Parathyroid adenoma (tissue), 2 donors: ENCODE measurements at regions not wholly inside any gene's neighbourhood (a gene's known extent, or its start where the extent isn't known, plus 50 kb on each side); places are given as distances from the start of the nearest gene placed in this dataset.

Experiments used
- H2AFZ ChIP-seq: fragments of 300-600 bp; sonication (generic); one replicate; pipeline ENCODE4 v1.7.0; 2017; ENCODE audit warnings: antibody characterized with exemption, mild to moderate bottlenecking
- H3K27ac ChIP-seq: fragments of 300-600 bp; sonication (generic); one replicate; pipeline ENCODE4 v1.7.0; 2017
- H3K27me3 ChIP-seq: fragments of 300-600 bp; sonication (generic); one replicate; pipeline ENCODE4 v1.7.0; 2017; ENCODE audit warnings: low read length; ENCODE audit not compliant: control insufficient read depth, insufficient read depth
- H3K36me3 ChIP-seq: fragments of 300-600 bp; sonication (generic); one replicate; pipeline ENCODE4 v1.7.0; 2017; ENCODE audit warnings: low read length; ENCODE audit not compliant: control insufficient read depth, insufficient read depth
- H3K4me1 ChIP-seq: fragments of 300-600 bp; sonication (generic); one replicate; pipeline ENCODE4 v1.7.0; 2017; ENCODE audit warnings: control low read depth
- H3K4me2 ChIP-seq: fragments of 300-600 bp; sonication (generic); one replicate; pipeline ENCODE4 v1.7.0; 2017; ENCODE audit warnings: low read length
- H3K4me3 ChIP-seq: fragments of 300-600 bp; sonication (generic); one replicate; pipeline ENCODE4 v1.7.0; 2017; ENCODE audit warnings: low read depth, low read length
- H3K79me2 ChIP-seq: fragments of 300-600 bp; sonication (generic); one replicate; pipeline ENCODE4 v1.7.0; 2017; ENCODE audit warnings: control low read depth
- H3K9ac ChIP-seq: fragments of 300-600 bp; sonication (generic); one replicate; pipeline ENCODE4 v1.7.0; 2017; ENCODE audit warnings: mild to moderate bottlenecking
- H3K9me3 ChIP-seq: fragments of 300-600 bp; sonication (generic); one replicate; pipeline ENCODE4 v1.7.0; 2017; ENCODE audit warnings: low read length; ENCODE audit not compliant: control insufficient read depth
- TF ChIP-seq, protein P1 (sequence below): fragments of 300-600 bp; sonication (generic); IDR thresholded peaks from one replicate; pipeline ENCODE4 v1.7.0; 2017; ENCODE audit warnings: antibody characterized with exemption, mild to moderate bottlenecking
- donor health status: primary hyperparathyroidism.

GRCh38 chr1:173415490-173415889, 61.6 kb upstream of the PRDX6 start:
- Histone ChIP-seq H3K4me2 (no peak overlapping the region), H3K9ac (no peak overlapping the region), H3K27ac (no peak overlapping the region), H2AFZ (no peak overlapping the region), H3K4me1 (no peaks in the 10 kb centered on the region), H3K36me3 (no peaks in the 10 kb centered on the region), H3K4me3 (no peak overlapping the region), H3K9me3 (no peaks in the 10 kb centered on the region), H3K27me3 (no peaks in the 10 kb centered on the region), H3K79me2 (no peaks in the 10 kb centered on the region)
- TF ChIP-seq, protein P1, sequence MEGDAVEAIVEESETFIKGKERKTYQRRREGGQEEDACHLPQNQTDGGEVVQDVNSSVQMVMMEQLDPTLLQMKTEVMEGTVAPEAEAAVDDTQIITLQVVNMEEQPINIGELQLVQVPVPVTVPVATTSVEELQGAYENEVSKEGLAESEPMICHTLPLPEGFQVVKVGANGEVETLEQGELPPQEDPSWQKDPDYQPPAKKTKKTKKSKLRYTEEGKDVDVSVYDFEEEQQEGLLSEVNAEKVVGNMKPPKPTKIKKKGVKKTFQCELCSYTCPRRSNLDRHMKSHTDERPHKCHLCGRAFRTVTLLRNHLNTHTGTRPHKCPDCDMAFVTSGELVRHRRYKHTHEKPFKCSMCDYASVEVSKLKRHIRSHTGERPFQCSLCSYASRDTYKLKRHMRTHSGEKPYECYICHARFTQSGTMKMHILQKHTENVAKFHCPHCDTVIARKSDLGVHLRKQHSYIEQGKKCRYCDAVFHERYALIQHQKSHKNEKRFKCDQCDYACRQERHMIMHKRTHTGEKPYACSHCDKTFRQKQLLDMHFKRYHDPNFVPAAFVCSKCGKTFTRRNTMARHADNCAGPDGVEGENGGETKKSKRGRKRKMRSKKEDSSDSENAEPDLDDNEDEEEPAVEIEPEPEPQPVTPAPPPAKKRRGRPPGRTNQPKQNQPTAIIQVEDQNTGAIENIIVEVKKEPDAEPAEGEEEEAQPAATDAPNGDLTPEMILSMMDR: no peak

- no peak overlapping the region for H3K9ac ChIP-seq
- H3K36me3 ChIP-seq: no peaks in the 10 kb centered on the region
- no peaks in the 10 kb centered on the region for H3K27me3 ChIP-seq
- no peaks in the 10 kb centered on the region for H3K9me3 ChIP-seq
- no peak overlapping the region for H2AFZ ChIP-seq
- no peak overlapping the region for H3K4me2 ChIP-seq
- no peak overlapping the region for H3K4me3 ChIP-seq
- TF ChIP-seq, protein P1: no peak
- no peak overlapping the region for H3K27ac ChIP-seq
- H3K4me1 ChIP-seq: no peaks in the 10 kb centered on the region
- no peaks in the 10 kb centered on the region for H3K79me2 ChIP-seq
These were observed 61.2 kb upstream of the PRDX6 start for GRCh38 chr1:173415905-173416450.

- TF ChIP-seq, protein P1: no peak
- Histone ChIP-seq H3K4me2 (no peak overlapping the region), H3K9ac (no peak overlapping the region), H3K79me2 (no peaks in the 10 kb centered on the region), H3K4me1 (no peaks in the 10 kb centered on the region), H3K36me3 (no peaks in the 10 kb centered on the region), H3K9me3 (no peaks in the 10 kb centered on the region), H3K27me3 (no peaks in the 10 kb centered on the region), H3K27ac (no peak overlapping the region), H2AFZ (no peak overlapping the region), H3K4me3 (no peak overlapping the region)
These were observed 59.6 kb upstream of the PRDX6 start for GRCh38 chr1:173417563-173417962.

DNA sequence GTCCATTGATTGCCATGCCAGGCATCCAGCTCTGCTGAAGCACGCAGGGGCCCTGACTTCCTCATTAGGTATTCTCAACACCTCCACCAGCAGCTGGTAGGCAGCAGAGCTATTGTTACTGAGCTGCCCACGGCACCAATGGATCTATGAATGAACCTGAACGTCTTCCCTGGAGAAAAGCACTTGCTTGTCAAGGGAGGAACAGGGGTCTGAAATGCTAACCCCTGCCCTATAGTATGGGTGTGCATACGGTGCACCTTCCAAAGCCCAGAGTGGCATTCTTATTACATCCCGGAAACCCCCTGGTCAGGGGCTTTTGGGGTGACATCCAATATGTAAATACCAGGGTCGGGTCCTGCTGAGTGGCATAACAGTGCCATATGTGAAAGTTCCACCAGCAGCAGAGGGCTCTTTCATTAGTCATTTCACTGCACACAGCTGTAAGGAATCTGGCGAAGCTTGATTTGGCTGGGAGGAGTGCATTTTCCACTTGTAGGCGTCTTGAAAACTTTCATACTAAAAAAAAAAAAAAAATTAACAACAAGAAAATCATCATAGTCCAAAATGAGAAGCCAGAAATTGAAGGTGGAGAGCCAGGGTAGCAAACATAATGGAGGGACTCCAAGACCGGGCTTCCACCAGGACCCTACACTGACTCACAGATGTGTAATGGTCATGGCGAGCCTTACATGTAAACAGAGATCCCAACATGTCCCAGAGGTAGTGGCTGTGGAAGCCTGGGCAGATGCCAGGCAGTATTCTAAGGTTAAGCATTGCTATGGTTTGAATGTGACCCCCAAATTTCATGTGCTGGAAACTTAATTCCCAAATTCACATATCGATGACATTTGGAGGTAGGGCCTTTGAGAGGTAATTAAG, 58.8 kb upstream of the PRDX6 start:
- TF ChIP-seq, protein P1: no peak
- H2AFZ ChIP-seq: no peak overlapping the region
- H3K79me2 ChIP-seq: no peaks in the 10 kb centered on the region
- no peak overlapping the region for H3K4me2 ChIP-seq
- H3K27me3 ChIP-seq: no peaks in the 10 kb centered on the region
- H3K9me3 ChIP-seq: no peaks in the 10 kb centered on the region
- H3K9ac ChIP-seq: no peak overlapping the region
- H3K36me3 ChIP-seq: no peaks in the 10 kb centered on the region
- H3K4me1 ChIP-seq: no peaks in the 10 kb centered on the region
- H3K27ac ChIP-seq: no peak overlapping the region
- no peak overlapping the region for H3K4me3 ChIP-seq
